Neural crest cell (in vitro differentiated cells): ENCODE measurements at regions not wholly inside any gene's neighbourhood (a gene's known extent, or its start where the extent isn't known, plus 50 kb on each side); places are given as distances from the start of the nearest gene placed in this dataset.

Source experiments
- DNase-seq: peaks from one replicate; pipeline ENCODE4 v3.0.0; 2021; ENCODE audit warnings: low read depth, mixed read lengths, low spot score
- H3K27ac Mint-ChIP-seq: one replicate; pipeline ENCODE4 v1.8.0; 2021; ENCODE audit warnings: mild to moderate bottlenecking, mixed read lengths; ENCODE audit not compliant: unreplicated experiment
- H3K27me3 Mint-ChIP-seq: 2 replicates; pipeline ENCODE4 v1.8.0; 2021; ENCODE audit warnings: low read depth, mild to moderate bottlenecking, mixed read lengths
- H3K36me3 Mint-ChIP-seq: 2 replicates; pipeline ENCODE4 v1.8.0; 2021; ENCODE audit warnings: low read depth, mild to moderate bottlenecking, mixed read lengths
- H3K4me1 Mint-ChIP-seq: 2 replicates; pipeline ENCODE4 v1.8.0; 2021; ENCODE audit warnings: mixed read lengths
- H3K4me3 Mint-ChIP-seq: one replicate; pipeline ENCODE4 v1.8.0; 2021; ENCODE audit warnings: mild to moderate bottlenecking, mixed read lengths
- H3K9me3 Mint-ChIP-seq: 2 replicates; pipeline ENCODE4 v1.8.0; 2021; ENCODE audit warnings: mixed read lengths
- TF ChIP-seq, protein P1 (sequence below): fragments of 200-600 bp; sonication (generic); conservative IDR thresholded peaks from 2 replicates; pipeline ENCODE4 v1.5.0; 2021; ENCODE audit warnings: antibody characterized with exemption, mild to moderate bottlenecking

- Mint-ChIP-seq H3K27ac (no peak overlapping the region), H3K27me3 (no peaks in the 10 kb centered on the region), H3K4me1 (no peaks in the 10 kb centered on the region), H3K36me3 (no peaks in the 10 kb centered on the region), H3K4me3 (no peak overlapping the region), H3K9me3 (no peaks in the 10 kb centered on the region)
- DNase-seq, result no peak
- TF ChIP-seq, protein P1, sequence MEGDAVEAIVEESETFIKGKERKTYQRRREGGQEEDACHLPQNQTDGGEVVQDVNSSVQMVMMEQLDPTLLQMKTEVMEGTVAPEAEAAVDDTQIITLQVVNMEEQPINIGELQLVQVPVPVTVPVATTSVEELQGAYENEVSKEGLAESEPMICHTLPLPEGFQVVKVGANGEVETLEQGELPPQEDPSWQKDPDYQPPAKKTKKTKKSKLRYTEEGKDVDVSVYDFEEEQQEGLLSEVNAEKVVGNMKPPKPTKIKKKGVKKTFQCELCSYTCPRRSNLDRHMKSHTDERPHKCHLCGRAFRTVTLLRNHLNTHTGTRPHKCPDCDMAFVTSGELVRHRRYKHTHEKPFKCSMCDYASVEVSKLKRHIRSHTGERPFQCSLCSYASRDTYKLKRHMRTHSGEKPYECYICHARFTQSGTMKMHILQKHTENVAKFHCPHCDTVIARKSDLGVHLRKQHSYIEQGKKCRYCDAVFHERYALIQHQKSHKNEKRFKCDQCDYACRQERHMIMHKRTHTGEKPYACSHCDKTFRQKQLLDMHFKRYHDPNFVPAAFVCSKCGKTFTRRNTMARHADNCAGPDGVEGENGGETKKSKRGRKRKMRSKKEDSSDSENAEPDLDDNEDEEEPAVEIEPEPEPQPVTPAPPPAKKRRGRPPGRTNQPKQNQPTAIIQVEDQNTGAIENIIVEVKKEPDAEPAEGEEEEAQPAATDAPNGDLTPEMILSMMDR, result no peak
Measured at GRCh38 chr1:194372266-194372665, 1185.9 kb upstream of the B3GALT2 start.

- no peaks in the 10 kb centered on the region for H3K27me3 Mint-ChIP-seq
- no peaks in the 10 kb centered on the region for H3K4me1 Mint-ChIP-seq
- TF ChIP-seq, protein P1, result no peak
- DNase-seq, result no peak
- no peaks in the 10 kb centered on the region for H3K36me3 Mint-ChIP-seq
- H3K4me3 Mint-ChIP-seq, result no peak overlapping the region
- no peaks in the 10 kb centered on the region for H3K9me3 Mint-ChIP-seq
- no peak overlapping the region for H3K27ac Mint-ChIP-seq
Measured at GRCh38 chr1:194369622-194370021, 1183.2 kb upstream of the B3GALT2 start.

DNA sequence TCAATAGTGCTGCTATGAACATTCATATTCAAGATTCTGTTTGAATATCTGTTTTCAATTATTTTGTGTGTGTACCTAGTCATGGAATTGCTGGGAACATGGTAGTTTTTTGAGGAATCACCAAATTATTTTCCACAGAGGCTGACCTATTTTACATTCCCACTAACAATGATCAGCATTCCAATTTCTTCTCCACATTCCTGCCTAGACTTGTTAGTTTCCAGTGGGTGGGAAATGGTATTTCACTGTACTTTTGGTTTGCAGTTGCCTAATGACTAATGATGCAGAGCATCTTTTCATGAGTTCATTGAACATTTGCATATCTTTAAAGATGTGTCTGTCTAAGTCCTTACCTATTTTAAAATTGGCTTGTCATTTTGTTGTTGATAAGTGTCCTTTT, 1182.6 kb upstream of the B3GALT2 start:
- no peaks in the 10 kb centered on the region for H3K9me3 Mint-ChIP-seq
- DNase-seq, result no peak
- no peaks in the 10 kb centered on the region for H3K36me3 Mint-ChIP-seq
- no peaks in the 10 kb centered on the region for H3K27me3 Mint-ChIP-seq
- no peak overlapping the region for H3K27ac Mint-ChIP-seq
- TF ChIP-seq, protein P1, result no peak
- no peaks in the 10 kb centered on the region for H3K4me1 Mint-ChIP-seq
- H3K4me3 Mint-ChIP-seq, result no peak overlapping the region

- Mint-ChIP-seq H3K4me3 (no peak overlapping the region), H3K36me3 (no peaks in the 10 kb centered on the region), H3K4me1 (no peaks in the 10 kb centered on the region), H3K27me3 (no peaks in the 10 kb centered on the region), H3K27ac (no peak overlapping the region), H3K9me3 (no peaks in the 10 kb centered on the region)
- no peak for DNase-seq
- TF ChIP-seq, protein P1, result no peak
Measured at GRCh38 chr1:194367121-194367520, 1180.7 kb upstream of the B3GALT2 start.

DNA sequence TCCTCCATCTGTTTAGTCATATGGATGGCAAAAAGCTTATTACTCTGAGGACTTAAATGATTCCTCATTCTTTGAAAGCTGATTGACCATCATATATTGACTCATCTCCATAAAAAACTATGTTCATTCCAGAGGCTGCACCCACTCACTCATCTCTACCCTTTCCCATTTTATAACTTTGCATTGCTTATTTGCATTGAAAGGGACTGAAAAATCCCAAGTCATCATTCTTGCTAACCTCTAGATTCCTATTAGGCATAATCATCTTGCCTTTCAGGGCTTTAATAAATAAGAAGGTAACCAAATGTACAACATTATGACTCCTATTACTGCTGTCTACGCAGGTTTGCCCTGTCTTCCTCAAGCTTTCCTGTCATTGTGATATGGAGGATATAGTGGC, 1180.3 kb upstream of the B3GALT2 start:
- TF ChIP-seq, protein P1, result no peak
- Mint-ChIP-seq H3K36me3 (no peaks in the 10 kb centered on the region), H3K4me3 (no peak overlapping the region), H3K27ac (no peak overlapping the region), H3K4me1 (no peaks in the 10 kb centered on the region), H3K9me3 (no peaks in the 10 kb centered on the region), H3K27me3 (no peaks in the 10 kb centered on the region)
- DNase-seq, result no peak

DNA sequence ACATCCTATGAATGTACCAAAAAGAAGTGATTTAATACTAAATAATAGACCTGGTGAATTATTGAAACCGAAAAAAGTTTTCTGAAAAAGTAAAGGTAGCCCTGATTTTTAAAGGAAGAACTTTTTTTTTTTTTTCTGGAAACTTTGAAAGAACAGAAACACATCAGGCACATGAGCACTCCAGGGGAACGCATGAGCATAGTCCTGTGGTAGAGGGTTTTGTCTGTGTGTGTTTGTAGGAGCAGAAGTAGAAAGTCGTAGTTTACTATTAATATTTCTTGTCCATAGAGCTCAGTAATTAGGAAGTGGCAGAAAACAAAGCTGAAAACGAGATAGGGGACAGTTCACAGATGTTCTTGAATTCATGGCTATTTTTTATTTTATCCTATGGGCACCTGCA, 1175.9 kb upstream of the B3GALT2 start:
- Mint-ChIP-seq H3K9me3 (peaks cover 2% of the 10 kb centered on the region), H3K27ac (no peak overlapping the region), H3K4me3 (no peak overlapping the region), H3K4me1 (no peaks in the 10 kb centered on the region), H3K36me3 (no peaks in the 10 kb centered on the region), H3K27me3 (no peaks in the 10 kb centered on the region)
- TF ChIP-seq, protein P1, result no peak
- no peak for DNase-seq
